Peyer's patch (tissue), 4 donors: ENCODE measurements at regions not wholly inside any gene's neighbourhood (a gene's known extent, or its start where the extent isn't known, plus 50 kb on each side); places are given as distances from the start of the nearest gene placed in this dataset.

Experiments
- DNase-seq, 3 donors: peaks; one replicate each; pipeline ENCODE4 v3.0.0-alpha.2; 2017 to 2019
- H3K27ac ChIP-seq, 4 donors: fragments of 200-600 bp; sonication (generic); one replicate each; pipeline ENCODE4 v1.5.1; 2016 to 2019
- H3K27me3 ChIP-seq, 2 donors: fragments of 200-600 bp; sonication (generic); one replicate each; pipeline ENCODE4 v1.5.1; 2019
- H3K36me3 ChIP-seq, 3 donors: fragments of 200-600 bp; sonication (generic); one replicate each; pipeline ENCODE4 v1.5.1; 2016 to 2019
- H3K4me1 ChIP-seq, 4 donors: fragments of 200-600 bp; sonication (generic); one replicate each; pipeline ENCODE4 v1.5.1; 2016 to 2019
- H3K4me3 ChIP-seq, 4 donors: fragments of 200-600 bp; sonication (generic); 1 replicate in 3 of 4; 2 replicates in 1 of 4; pipeline ENCODE4 v1.5.1; 2016 to 2019; ENCODE audit warnings: mild to moderate bottlenecking in 1 of 4
- H3K9me3 ChIP-seq, 4 donors: fragments of 200-600 bp; sonication (generic); one replicate each; pipeline ENCODE4 v1.5.1; 2016 to 2019; ENCODE audit warnings: mild to moderate bottlenecking in 1 of 4
- CTCF ChIP-seq, 6 experiments: fragments of 450-650 bp in 4 of 6; fragments of 200-600 bp in 2 of 6; sonication (generic) in 1 of 6; IDR thresholded peaks; one replicate each; pipeline ENCODE4 v1.5.1; 2017 to 2019; ENCODE audit warnings: antibody characterized with exemption in 6 of 6, mild to moderate bottlenecking in 3 of 6, moderate library complexity in 1 of 6
- POLR2A ChIP-seq, 2 donors: fragments of 450-650 bp; IDR thresholded peaks; one replicate each; pipeline ENCODE4 v1.5.1; 2017; ENCODE audit warnings: antibody characterized with exemption in 2 of 2, mild to moderate bottlenecking in 2 of 2, moderate library complexity in 2 of 2

GRCh38 chr11:32318071-32319055, 117.0 kb downstream of the WT1 start:
- DNase-seq, result no peak
- no peaks in the 10 kb centered on the region for H3K4me1 ChIP-seq

DNA sequence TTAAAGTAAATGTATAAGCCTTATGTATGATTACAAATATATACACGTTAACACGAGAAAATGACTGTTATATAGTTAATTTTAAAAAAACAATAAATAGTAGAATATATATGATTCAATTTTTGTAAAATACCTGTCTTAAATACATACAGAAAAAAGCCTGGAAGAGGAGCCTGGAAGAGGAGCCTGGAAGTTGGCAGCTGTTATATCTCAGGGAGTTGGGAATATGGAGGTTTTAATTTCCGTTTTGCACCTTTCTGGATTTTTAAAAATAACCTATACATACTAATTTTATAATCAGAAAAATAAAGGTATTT, 111.6 kb downstream of the WT1 start:
- H3K27me3 ChIP-seq, result no peaks in the 10 kb centered on the region
- no peak for TF ChIP-seq POLR2A (IDR thresholded peaks at IDR 0.05)
- TF ChIP-seq CTCF (IDR thresholded peaks at IDR 0.05), result no peak
- DNase-seq, result no peak
- no peak overlapping the region for H3K27ac ChIP-seq
- H3K36me3 ChIP-seq, result no peaks in the 10 kb centered on the region
- H3K4me3 ChIP-seq, result no peak overlapping the region
- H3K9me3 ChIP-seq, result no peaks in the 10 kb centered on the region
- no peaks in the 10 kb centered on the region for H3K4me1 ChIP-seq

More at GRCh38 chr11:32318071-32319055, 117.0 kb downstream of the WT1 start:
- H3K36me3 ChIP-seq, result no peaks in the 10 kb centered on the region
- no peak for TF ChIP-seq CTCF (IDR thresholded peaks at IDR 0.05)
- TF ChIP-seq POLR2A (IDR thresholded peaks at IDR 0.05), result no peak
- H3K27me3 ChIP-seq, result no peaks in the 10 kb centered on the region
- no peaks in the 10 kb centered on the region for H3K9me3 ChIP-seq
- H3K4me3 ChIP-seq, result no peak overlapping the region
- H3K27ac ChIP-seq, result no peak overlapping the region

- TF ChIP-seq POLR2A (IDR thresholded peaks at IDR 0.05), result no peak
- TF ChIP-seq CTCF (IDR thresholded peaks at IDR 0.05), result no peak
- Histone ChIP-seq H3K9me3 (no peaks in the 10 kb centered on the region), H3K27me3 (no peaks in the 10 kb centered on the region), H3K4me1 (no peaks in the 10 kb centered on the region), H3K36me3 (no peaks in the 10 kb centered on the region), H3K27ac (no peak overlapping the region), H3K4me3 (no peak overlapping the region)
- DNase-seq, result no peak
These were observed 110.2 kb downstream of the WT1 start for GRCh38 chr11:32325187-32325586.

- Histone ChIP-seq H3K9me3 (no peaks in the 10 kb centered on the region), H3K4me1 (no peaks in the 10 kb centered on the region), H3K27ac (no peak overlapping the region), H3K36me3 (no peaks in the 10 kb centered on the region), H3K27me3 (no peaks in the 10 kb centered on the region), H3K4me3 (no peak overlapping the region)
- no peak for DNase-seq
- TF ChIP-seq CTCF (IDR thresholded peaks at IDR 0.05), result no peak
- TF ChIP-seq POLR2A (IDR thresholded peaks at IDR 0.05), result no peak
These were observed 109.6 kb downstream of the WT1 start for GRCh38 chr11:32325725-32326124.

GRCh38 chr11:32326522-32326921, 108.8 kb downstream of the WT1 start:
- Histone ChIP-seq H3K27ac (no peak overlapping the region), H3K36me3 (no peaks in the 10 kb centered on the region), H3K4me3 (no peak overlapping the region), H3K9me3 (no peaks in the 10 kb centered on the region), H3K27me3 (no peaks in the 10 kb centered on the region), H3K4me1 (no peaks in the 10 kb centered on the region)
- DNase-seq, result no peak
- TF ChIP-seq POLR2A (IDR thresholded peaks at IDR 0.05) (no peak), CTCF (IDR thresholded peaks at IDR 0.05) (no peak)
